GM18868 (cell line): ENCODE measurements at regions not wholly inside any gene's neighbourhood (a gene's known extent, or its start where the extent isn't known, plus 50 kb on each side); places are given as distances from the start of the nearest gene placed in this dataset.
"Not testable (repeated sequence)": the region's sequence is repeated elsewhere in the genome, so short reads cannot be mapped to it uniquely, and the experiment has no call there.

ENCODE experiments used
- ATAC-seq: cut with Tn5 transposase; IDR thresholded peaks from one replicate; pipeline ENCODE4 v1.9.1; 2021; ENCODE audit warnings: mild to moderate bottlenecking, moderate library complexity; ENCODE audit not compliant: unreplicated experiment

DNA sequence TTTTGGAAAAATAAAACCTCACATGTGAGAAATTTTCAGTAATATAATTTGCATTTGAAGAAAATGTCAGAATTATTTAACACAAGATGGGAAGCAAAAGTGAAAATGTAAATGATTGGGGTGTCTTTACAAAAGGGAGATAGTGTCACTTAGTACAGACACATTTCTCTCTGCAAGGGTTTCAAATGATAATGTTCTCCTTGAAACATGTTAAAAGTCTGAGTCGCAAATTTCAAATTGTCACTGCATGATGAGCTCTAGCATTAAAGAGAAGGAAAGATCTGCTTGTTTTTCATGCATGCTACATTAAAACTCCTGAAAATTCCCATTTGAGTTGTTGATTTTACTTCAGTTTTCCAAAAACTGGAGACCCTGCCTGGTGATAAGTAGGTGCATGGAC, 122.0 kb upstream of the LDB2 start:
- no peak for ATAC-seq

DNA sequence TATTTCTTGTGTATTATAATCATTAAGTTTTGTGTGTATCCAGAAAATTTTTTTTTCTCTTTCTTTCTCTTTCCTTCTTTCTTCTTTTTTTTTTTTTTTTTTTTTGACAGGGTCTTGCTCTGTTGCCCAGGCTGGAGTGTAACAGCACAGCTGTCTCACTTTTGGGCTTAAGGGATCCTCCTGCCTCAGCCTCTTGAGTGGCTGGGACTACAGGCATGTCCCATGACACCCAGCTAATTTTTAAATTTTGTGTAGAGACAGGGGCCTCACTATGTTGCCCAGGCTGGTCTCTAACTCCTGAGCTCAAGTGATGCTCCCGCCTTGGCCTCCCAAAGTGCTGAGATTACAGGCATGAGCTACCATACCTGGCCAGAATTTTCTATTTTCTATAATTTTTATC, 120.2 kb upstream of the LDB2 start:
- ATAC-seq: not testable (repeated sequence)

DNA sequence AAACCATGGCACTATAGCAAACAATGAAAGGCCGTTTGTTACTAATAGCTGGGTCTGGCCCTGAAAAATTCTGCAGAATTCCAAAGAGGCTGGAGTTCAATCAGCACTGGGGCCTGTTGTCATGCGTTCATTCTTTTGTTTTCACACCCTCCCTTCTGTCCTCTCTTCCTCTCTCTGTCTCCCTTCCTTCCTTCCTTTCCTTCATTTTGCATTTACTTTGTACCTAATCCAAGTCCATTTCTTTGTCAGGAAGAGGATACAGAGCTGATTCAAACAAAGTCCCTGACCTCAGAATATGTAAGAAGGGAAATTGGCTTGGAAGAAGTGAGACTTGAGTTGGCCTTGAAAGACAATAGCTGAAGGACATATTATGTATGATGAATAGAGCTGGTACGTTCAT, 119.6 kb upstream of the LDB2 start:
- ATAC-seq: no peak

DNA sequence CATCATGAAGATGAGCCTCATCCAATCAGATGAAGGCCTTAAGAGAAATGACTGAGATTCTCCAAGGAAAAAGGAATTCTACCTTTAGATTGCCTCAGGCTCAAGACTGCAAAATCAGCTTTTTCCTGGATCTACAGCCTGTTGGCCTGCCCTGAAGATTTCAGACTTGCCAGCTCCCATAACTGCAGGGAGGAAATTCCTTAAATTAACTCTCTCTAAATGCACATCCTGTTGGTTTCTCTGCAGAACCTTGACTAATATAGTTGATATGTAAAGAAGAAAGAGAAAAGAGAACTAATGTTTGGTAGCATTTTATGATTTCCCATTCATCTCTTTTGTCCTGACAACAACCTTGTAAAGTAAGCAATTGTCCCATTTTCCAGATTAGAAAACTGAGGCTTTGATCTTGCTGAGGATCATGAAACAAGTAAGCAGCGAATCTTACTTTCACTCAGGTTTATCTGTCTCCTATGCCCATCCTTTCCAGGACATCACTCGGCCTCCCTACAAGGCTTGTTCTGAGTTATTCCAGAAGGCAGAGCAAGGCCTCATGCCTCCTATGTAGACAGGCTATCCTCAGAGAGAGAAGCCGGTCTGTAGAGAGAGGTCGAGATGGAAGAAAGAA, 115.0 kb upstream of the LDB2 start:
- ATAC-seq: no peak

DNA sequence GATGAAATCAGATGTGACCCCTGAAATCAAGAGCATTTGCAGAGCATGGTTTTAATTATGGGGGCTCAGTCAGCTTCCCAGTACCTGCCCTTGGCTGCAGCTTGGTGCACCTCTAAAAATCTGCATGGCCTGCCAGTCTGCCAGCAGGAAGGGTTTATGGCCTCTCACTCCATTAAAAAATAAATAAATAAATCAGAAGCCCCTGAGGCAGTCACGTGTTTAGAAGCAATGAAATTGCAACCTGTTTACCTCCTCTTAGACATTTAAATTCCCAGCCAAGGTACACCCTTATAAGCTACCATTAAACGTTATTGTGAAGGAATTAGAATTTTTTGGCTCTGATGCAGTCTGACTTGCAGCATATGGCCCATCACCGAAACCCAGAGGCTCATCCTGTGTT, 114.0 kb upstream of the LDB2 start:
- no peak for ATAC-seq

DNA sequence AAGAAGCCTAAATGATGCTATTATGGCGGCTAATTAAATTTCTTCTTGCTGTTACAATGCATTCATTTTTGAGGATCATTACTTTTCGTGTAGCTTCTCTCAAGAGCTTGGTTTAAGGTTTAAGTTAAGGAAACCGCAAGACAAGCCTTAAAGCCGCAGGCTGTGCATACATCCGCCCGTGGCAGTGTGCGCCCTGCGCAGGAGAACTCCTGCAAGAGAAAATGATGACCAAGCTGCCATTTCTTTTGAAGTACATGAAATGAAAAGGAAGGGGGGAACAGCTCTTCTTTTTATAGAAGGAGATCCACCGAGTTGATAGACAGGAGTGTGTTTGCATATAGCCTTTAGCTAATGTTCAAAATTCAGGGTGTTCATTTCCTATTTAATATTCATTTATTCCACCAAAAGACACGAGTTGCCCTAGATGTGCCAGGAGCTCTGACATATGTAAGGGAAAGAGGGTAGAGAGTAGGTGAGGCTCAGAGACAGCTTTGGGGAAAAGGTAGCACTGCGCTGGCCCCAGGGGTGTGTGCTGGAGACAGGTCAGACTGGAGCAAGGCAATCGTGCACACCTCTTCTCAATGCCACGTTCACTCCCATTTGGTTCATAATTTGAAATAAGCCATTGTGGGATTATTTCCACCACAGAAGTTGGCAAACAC, 112.1 kb upstream of the LDB2 start:
- no peak for ATAC-seq

DNA sequence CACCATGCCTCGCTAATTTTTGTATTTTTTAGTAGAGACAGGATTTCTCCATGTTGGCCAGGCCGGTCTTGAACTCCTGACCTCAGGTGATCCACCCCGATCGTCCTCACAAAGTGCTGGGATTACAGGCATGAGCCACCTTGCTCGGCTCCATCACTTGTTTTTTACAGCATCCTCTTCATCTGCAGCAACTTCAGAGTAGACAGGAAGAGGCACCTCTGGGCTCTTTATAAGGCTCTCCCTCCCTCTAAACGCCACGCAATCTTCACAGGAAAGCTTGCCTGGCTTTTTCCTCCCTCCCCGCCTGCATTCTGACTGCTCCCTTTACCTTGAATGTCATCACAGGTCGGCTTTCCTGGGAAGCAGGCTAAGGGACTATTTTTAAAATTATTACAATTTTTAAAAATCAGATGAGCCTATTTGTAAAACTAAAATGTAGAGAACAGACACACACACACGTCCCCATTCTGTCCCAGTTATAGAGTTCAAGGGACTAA, 111.5 kb upstream of the LDB2 start:
- no peak for ATAC-seq

DNA sequence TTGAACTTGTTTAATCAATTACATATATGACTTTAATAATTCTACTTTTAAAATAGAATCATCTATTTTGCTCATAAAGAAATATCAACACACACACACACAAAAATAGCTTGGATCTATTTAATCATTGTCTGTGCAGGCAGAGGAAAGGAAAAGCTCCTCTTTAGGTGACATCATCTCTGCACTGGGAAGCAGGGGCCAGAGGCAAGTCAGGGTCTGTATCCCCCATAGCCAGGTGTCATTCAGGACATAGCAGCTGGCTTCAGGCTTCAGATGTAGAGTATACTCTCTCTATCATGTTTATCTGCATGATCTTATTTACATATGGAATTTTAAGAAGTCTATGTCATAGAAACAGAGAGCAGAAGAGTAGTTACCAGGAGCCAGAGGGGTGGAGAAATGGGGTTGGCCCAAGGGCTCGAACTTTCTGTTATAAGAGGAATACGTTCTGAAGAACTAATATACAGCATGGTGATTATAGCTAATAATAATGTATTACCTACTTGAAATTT, 110.4 kb upstream of the LDB2 start:
- no peak for ATAC-seq

DNA sequence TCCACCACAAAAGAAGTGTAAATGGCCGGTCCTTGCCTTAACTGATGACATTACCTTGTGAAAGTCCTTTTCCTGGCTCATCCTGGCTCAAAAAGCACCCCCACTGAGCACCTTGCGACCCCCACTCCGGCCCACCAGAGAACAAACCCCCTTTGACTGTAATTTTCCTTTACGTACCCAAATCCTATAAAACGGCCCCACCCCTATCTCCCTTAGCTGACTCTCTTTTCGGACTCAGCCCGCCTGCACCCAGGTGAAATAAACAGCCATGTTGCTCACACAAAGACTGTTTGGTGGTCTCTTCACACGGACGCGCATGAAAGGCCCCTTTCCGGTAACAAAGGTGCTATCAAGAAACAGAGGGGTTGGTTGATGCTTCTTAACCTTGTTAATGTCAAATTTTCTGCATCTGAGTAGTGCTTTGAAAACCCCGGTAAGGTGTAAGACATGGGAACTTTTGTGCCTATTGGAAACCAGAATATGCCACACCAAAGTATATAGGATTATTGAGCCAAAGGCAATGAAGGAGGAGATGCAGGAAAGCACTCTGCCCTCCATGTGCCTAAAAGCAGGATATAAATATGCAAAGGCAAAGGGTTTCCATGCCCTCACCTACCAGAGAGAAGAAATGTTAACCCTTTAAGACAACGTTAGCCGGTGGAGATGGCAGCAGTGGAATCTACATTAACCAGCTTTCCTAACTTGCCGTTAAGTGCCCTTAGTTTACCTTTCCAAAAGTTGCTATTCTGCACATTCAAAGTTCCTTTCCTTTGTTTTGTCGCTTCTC, 105.4 kb upstream of the LDB2 start:
- not testable (repeated sequence) for ATAC-seq

DNA sequence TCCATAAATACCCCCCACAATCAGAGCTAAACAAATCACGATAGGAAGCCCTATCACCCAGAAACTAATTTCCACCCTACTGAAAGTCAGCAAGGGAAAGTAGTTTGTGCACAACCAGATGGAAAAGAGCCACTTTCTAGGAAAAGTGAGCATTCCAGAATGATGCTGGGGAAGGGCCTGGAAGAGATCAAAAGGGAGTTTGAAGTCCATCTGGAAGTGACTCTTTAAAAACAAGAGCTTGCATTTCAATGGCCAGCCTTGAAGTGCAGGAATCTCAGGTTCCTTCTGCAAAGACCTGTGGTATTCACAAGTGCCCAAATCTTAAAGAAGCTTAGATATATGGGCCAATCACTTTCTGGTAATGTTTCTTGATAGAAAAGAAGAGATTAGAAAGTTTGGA, 97.0 kb upstream of the LDB2 start:
- no peak for ATAC-seq

DNA sequence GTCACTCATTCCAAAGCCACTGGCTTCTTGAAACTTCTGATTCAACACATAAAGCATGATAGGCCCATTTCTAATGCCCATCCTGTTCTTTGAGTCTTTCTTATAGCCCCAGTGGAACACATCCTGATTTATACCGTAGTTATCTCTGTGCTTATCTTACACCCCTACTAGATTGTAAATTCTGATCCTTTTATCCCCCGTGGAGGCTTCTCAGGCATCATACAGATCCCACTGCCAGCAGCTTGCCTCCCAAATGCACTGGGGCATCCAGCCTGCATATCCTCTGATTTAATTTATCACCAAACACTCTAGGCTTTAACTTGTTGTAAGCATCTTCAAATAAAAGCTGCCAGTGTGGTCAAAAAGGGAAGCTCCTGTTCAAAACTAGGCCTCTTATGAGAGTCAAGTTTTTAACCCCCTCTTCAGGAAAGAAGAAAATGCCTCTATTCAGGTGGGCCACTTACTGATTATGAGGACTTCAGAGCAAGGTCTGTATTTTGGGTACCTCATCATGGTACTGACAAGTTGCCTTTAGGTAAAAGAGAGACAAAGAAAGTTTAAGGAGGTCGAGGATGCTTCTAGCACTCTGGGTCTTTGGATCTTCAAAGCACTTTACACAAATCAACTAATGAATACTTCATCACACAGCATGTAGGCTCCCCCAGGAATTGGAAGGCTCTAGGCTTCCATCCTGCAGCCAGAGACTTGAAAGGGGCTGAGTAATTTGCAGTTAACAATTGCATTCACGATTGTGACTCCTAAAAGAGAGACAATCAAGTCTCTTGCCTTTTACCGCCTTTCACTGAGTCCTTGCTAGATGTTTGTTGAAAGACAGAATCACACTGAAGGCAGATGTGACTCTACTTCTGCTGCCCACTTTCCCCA, 95.8 kb upstream of the LDB2 start:
- no peak for ATAC-seq

DNA sequence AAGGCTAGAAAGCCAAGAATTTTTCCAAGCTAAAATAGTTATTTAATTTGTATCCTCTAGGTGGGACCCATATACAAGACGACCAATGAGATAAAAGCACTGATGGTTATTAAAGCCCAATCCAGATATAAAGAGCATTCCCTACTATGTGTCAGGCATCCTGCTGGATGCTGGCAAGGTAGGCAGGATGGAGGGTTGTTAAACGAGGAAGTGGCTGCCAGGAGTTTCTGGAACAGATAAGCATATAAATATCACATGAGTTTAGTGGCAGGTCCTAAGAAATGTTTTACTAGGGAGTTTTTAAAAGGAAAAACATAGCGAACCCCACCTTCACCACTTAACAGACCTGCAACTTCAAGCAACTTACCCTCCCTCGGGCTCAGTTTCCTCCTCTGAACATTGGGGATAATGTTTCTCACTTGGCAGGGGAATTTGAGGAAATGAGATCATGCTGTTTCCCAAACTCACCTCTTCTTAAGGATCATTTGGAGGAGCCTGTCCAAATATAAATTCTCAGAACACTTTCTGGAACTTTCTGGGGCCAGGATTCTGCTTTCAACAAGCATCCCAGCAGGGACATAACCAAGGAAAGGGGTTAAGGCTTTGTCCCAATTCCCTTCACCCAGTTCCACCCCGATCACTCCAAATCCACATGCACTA, 94.3 kb upstream of the LDB2 start:
- no peak for ATAC-seq

DNA sequence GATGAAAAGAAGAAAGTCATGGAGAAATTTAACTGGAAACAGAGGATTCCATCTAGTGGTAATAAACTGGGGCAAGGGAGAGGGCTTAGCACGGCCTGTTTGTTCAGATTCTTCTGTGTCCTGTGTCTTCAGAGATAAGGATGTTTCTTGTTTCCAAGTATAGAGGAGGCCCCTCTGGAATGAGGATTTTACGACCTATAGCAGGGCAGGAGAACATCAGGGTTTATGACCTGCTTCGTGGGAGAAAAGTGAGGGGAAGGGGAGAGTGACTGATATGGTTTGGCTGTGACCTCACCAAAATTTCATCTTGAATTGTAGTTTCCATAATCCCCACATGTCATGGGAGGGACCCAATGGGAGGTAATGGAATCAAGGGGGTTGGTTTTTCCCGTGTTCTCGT, 93.0 kb upstream of the LDB2 start:
- no peak for ATAC-seq

DNA sequence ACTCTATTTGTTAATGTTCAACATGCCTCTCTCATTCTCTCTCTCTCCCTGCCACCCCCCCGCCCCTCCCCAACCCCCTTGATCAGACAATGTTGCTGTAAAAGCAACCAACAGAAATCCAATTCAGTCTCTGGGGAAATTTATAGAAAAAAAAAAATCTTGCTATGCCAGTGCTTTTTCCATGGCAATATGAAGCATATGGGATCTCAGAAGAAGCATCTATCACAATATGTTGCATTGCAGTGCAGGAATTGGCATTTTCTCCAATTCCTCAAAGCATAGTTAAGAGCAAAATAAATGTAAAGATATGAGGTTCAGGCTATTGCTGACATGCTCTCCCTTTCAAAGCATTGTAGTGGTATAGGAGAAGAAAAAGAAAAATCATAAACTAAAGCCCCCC, 90.9 kb upstream of the LDB2 start:
- no peak for ATAC-seq

DNA sequence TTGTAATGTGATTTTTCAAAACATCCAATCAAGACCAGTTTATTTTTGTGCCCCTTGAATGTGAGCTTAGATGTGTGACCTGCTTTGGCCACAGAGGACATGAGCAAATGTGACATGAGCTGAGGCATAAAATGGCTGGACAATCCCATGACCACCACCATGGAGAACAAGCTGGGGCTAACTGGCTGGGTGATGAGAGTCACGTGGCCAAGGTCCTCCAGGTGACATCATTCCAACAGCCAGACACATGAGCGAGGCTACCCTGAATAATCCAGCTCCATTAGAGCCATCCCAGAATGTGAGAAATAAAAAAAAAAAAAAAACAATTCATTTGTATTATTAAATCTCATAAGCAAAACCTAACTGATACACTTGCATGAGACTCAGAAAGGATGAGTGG, 90.4 kb upstream of the LDB2 start:
- ATAC-seq: no peak

DNA sequence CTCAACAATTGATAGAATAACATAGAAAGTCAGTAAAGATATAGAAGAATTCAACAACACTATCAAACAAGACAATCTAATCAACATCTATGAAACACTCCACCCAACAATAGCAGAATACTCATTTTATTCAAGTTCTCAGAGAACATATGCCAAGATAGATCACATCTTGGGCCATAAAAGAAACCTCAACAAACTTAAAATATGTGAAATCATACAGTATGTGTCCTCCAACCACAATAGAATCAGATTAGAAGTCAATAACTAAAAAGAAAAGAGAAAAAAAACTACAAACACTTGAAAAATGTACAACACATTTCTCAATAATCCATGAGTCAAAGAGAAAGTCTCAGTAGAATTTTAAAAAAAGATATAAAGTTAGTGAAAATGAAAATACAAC, 78.6 kb upstream of the LDB2 start:
- ATAC-seq: no peak

DNA sequence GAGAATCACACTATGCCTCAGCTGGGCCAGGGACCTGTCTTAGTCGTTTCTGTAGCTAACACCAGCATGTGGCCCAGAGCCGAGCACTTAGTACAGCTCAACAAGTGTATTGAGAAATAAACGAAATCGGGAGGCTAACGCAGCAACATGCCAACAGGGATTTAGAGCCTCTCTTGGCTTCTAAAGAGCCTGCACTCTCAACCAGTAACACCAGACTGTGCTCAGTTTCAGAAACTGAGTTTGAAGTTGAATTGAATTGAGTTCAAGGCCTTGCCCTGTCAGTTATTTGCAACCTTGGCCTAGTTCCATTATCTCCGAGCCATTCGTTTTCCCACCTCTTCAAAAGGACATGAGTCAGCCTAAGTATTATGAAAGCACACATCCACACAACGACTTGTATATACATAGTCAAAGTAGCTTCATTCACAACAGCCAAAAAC, 71.3 kb upstream of the LDB2 start:
- ATAC-seq: no peak

DNA sequence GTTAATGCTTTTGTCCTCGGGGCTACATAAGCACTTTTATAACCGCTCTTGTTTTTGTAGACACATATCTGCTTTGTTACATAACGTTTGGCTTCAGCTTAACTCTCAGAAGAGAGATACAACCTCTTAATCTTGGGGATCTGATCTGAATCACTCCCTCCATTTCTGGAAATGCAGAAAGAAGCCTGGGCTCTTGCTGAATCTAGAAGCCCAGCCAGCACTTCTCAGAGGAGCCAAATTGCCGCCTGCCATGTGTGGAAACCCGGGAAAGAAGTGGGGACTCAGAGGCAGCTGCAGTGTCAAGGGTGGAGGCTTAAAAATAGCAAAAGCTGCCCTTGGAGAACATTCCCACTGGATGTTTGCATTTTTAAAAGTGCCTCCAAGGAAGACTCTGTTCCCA, 69.3 kb upstream of the LDB2 start:
- no peak for ATAC-seq

DNA sequence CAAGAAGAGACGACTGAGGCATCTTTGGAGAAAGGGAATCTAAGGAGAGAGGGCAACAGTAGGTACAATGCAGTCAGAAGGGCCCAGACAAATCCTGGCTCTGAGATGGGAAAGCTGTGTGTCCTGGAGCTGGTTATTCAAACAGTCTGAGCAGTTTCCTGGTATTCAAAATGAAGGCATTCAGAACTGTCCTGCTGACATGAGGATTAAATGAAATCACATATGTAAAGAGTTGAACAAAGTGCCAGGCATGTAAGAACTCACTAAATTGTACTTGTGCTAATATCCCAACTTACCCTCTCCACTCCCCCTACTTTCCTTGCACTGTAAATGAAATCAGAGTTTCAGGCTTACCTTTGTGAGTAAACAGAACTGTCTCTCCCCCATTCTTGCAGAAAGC, 60.9 kb upstream of the LDB2 start:
- ATAC-seq: no peak

DNA sequence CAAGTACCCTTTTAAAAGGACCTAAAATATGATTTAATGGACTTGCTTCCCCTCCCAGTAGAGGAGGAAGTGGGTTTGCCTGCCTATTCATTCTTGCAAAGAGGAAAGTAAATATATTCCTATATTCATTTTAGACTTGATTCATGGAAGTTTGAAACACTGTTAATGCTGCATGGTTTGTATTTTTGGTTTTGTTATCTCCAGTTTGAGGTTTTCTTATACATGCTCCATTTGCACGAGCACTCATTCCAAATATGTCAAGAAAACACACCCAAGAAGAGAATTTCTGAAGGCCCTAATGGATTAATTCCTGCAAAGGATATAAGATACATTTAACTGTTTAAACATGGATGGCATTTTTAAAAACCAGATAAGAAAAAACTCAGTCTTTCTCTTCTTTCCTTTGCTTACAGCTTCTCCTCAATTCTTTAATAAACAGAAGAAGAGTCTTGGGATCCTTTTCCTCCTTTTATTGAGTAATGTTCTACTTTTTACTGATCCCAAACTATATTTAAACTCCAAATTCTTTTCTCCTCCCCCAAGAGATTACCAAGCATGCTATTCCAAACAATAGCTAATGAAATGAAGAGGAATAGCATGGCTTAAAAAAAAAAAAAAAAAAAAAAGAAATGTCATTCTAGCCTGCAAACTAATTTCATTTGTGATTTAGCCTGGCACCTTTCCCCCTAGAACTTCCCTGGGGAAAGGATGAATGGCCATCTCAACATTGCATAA, 54.6 kb upstream of the LDB2 start:
- ATAC-seq: no peak
